ENCODE measurements at regions not wholly inside any gene's neighbourhood (a gene's known extent, or its start where the extent isn't known, plus 50 kb on each side); places are given as distances from the start of the nearest gene placed in this dataset.

- ATAC-seq, result no peak
These were observed 257.0 kb upstream of the USP24 start for GRCh38 chr1:55472115-55472514.

GRCh38 chr1:55468142-55468795 lies 253.1 kb upstream of the USP24 start:
- Histone ChIP-seq H3K36me3 (ENCODE audit: low read depth, low read length) (no peaks in the 10 kb centered on the region), H3K27me3 (ENCODE audit: low read length) (no peaks in the 10 kb centered on the region), H3K9me2 (replicated peaks; ENCODE audit: low read length) (no peaks in the 10 kb centered on the region), H3K4me3 (ENCODE audit: low read length) (no peak overlapping the region), H3K9ac (ENCODE audit: low read length) (no peak overlapping the region), H3K79me2 (ENCODE audit: low read length) (no peaks in the 10 kb centered on the region), H3K4me2 (ENCODE audit: low read length) (no peak overlapping the region), H3K9me3 (ENCODE audit: low read length) (no peaks in the 10 kb centered on the region), H3K27ac (ENCODE audit: low read length) (no peak overlapping the region), H2AFZ (ENCODE audit: low read length) (no peak overlapping the region), H3F3A (ENCODE audit: low read length, unreplicated experiment) (no peaks in the 10 kb centered on the region), H3K4me1 (ENCODE audit: insufficient read depth, low read length) (peaks cover 30% of the 10 kb centered on the region), H4K20me1 (ENCODE audit: low read length) (no peaks in the 10 kb centered on the region)
- BruUV-seq (replicated peaks), result no TSS peak
- ChIA-PET POLR2A (ENCODE audit: unreplicated experiment) (no interaction called here), CTCF (no interaction called here)
- ATAC-seq (no peak), DNase-seq (no peak)
- TF ChIP-seq EZH2 (IDR thresholded peaks at IDR 0.05; ENCODE audit: low read length, unreplicated experiment) (no peak), EZH2phosphoT487 (IDR thresholded peaks at IDR 0.05; ENCODE audit: borderline replicate concordance, low read length) (no peak), CTCF (conservative IDR thresholded peaks at IDR 0.05; ENCODE audit: low read depth, low read length) (no peak)
- intact Hi-C loops (cut with micrococcal nuclease), result no loop called here

More at GRCh38 chr1:55472115-55472514, 257.0 kb upstream of the USP24 start:
- Histone ChIP-seq H3K79me2 (ENCODE audit: low read length) (no peaks in the 10 kb centered on the region), H3K9me2 (replicated peaks; ENCODE audit: low read length) (no peaks in the 10 kb centered on the region), H2AFZ (ENCODE audit: low read length) (no peak overlapping the region), H3K4me1 (ENCODE audit: insufficient read depth, low read length) (peaks cover 32% of the 10 kb centered on the region), H3K4me2 (ENCODE audit: low read length) (0 out of 2 replicates have a peak overlapping the region, but pooled peaks have one; percentile 36), H3K27me3 (ENCODE audit: low read length) (no peaks in the 10 kb centered on the region), H3K27ac (ENCODE audit: low read length) (peak overlapping the region; percentile 86), H3F3A (ENCODE audit: low read length, unreplicated experiment) (no peaks in the 10 kb centered on the region), H3K9ac (ENCODE audit: low read length) (peak overlapping the region; percentile 26; the same call in 1 of the 2 replicates), H4K20me1 (ENCODE audit: low read length) (no peaks in the 10 kb centered on the region), H3K4me3 (ENCODE audit: low read length) (no peak overlapping the region), H3K9me3 (ENCODE audit: low read length) (no peaks in the 10 kb centered on the region), H3K36me3 (ENCODE audit: low read depth, low read length) (no peaks in the 10 kb centered on the region)
- ChIA-PET POLR2A (ENCODE audit: unreplicated experiment) (no interaction called here), CTCF (interaction anchor here (1.6 kb wide), 1 partner anchor 94 kb away, joined by 7 read pairs; no protein-coding TSS in a partner anchor)
- BruUV-seq (replicated peaks), result no TSS peak
- DNase-seq, result no peak
- intact Hi-C loops (cut with micrococcal nuclease), result loop anchor here (5.0 to 10.0 kb wide), 3 partner anchors 95 to 1103 kb away; partner anchors contain the start of gene PLPP3
- TF ChIP-seq CTCF (conservative IDR thresholded peaks at IDR 0.05; ENCODE audit: low read depth, low read length) (no peak), EZH2phosphoT487 (IDR thresholded peaks at IDR 0.05; ENCODE audit: borderline replicate concordance, low read length) (no peak), EZH2 (IDR thresholded peaks at IDR 0.05; ENCODE audit: low read length, unreplicated experiment) (no peak)

- Histone ChIP-seq H2AFZ (ENCODE audit: low read length) (no peak overlapping the region), H3K4me3 (ENCODE audit: low read length) (no peak overlapping the region), H3K9ac (ENCODE audit: low read length) (no peak overlapping the region), H3K36me3 (ENCODE audit: low read depth, low read length) (no peaks in the 10 kb centered on the region), H3K79me2 (ENCODE audit: low read length) (no peaks in the 10 kb centered on the region), H3K9me3 (ENCODE audit: low read length) (no peaks in the 10 kb centered on the region), H3K27ac (ENCODE audit: low read length) (peak overlapping the region; percentile 17), H3F3A (ENCODE audit: low read length, unreplicated experiment) (no peaks in the 10 kb centered on the region), H3K9me2 (replicated peaks; ENCODE audit: low read length) (no peaks in the 10 kb centered on the region), H4K20me1 (ENCODE audit: low read length) (no peaks in the 10 kb centered on the region), H3K4me2 (ENCODE audit: low read length) (peak overlapping the region; percentile 40), H3K4me1 (ENCODE audit: insufficient read depth, low read length) (peaks cover 17% of the 10 kb centered on the region), H3K27me3 (ENCODE audit: low read length) (no peaks in the 10 kb centered on the region)
- ATAC-seq (0 out of 2 replicates have a peak, but pooled peaks have one; percentile 11), DNase-seq (no peak)
- no TSS peak for BruUV-seq (replicated peaks)
- ChIA-PET CTCF (no interaction called here), POLR2A (ENCODE audit: unreplicated experiment) (interaction anchor here (0.6 kb wide), 1 partner anchor 403 kb away, joined by 3 read pairs; no protein-coding TSS in a partner anchor)
- intact Hi-C loops (cut with micrococcal nuclease), result no loop called here
- TF ChIP-seq EZH2phosphoT487 (IDR thresholded peaks at IDR 0.05; ENCODE audit: borderline replicate concordance, low read length), result no peak
- no peak for TF ChIP-seq CTCF (conservative IDR thresholded peaks at IDR 0.05; ENCODE audit: low read depth, low read length)
- no peak for TF ChIP-seq EZH2 (IDR thresholded peaks at IDR 0.05; ENCODE audit: low read length, unreplicated experiment)
These were observed 251.8 kb upstream of the USP24 start for GRCh38 chr1:55466921-55467320.
